ENCODE measurements at regions not wholly inside any gene's neighbourhood (a gene's known extent, or its start where the extent isn't known, plus 50 kb on each side); places are given as distances from the start of the nearest gene placed in this dataset.
"Not testable (repeated sequence)": the region's sequence is repeated elsewhere in the genome, so short reads cannot be mapped to it uniquely, and the experiment has no call there.

DNA sequence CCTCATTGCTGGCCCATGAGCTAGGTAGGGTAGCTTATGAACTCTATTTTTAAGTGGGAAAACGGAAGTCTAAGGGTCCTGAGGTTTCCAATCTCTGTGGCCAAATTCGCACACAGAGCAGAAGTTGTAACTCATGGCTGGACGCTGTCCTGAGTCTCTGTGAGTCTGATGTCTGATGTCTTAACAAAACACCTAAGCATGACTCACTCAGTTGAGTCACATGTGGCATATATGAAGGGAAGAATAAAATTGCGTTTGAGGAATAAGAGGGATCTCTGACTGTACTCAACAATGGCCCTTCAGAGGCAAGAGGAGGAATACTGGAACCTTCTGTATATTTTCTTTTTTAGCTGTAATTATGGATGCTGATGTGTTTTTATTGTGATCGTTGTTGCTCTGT, 569.7 kb downstream of the RIT2 start:
- DNase-seq (ENCODE audit: low read depth), result no peak

DNA sequence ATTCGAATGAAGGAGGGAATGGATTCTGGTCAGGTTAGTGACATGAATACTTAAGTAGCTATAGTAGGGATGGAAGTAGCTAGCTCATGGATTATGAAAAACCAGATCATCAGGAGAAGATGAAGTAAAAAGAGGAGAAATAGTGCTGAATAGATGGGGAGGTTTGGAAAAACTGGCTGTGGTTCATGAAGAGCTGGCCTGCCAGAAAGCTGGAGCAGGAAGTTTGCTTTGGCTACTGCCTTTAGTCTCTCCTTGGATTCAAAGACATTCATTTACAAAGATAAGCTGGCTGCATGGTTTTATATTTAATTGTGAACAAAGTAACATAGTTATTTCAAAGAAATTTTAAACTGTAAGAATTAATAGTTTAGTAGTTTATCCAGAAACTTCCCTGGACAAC, 567.0 kb downstream of the RIT2 start:
- DNase-seq (ENCODE audit: low read depth), result no peak

DNA sequence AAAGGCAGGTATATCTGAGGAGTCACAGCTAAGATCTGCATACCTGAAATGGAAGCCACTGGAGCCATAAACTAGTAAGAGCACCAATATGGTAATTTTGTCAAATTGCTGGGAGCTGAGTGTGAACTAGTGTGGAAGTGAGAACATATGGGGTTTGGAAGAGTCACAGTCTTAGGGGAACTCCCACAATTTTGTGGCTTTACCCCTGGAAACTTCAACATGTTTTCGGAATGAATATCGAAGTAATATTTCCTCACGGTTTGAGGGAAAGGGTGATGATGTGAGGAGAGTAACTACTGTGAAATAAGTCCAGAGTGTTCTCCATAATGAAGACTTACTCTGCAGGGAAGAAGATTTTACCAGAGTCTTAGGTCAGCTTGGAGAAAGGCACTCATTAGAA, 565.9 kb downstream of the RIT2 start:
- no peak for DNase-seq (ENCODE audit: low read depth)

DNA sequence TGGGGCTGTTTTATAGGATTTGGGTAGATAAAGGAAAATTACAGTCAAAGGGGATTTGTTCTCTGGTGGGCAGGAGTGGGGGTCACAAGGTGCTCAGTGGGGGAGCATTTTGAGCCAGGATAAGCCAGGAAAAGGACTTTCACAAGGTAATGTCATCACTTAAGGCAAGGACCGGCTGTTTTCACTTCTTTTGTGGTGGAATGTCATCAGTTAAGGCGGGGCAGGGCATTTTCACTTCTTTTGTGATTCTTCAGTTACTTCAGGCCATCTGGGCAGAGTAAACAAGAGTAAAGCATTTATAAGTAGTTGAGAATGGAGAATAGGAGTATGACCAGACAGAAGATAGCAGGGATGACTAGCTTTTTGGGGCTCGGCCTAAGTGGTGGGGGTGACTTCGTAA, 562.9 kb downstream of the RIT2 start:
- not testable (repeated sequence) for DNase-seq (ENCODE audit: low read depth)

DNA sequence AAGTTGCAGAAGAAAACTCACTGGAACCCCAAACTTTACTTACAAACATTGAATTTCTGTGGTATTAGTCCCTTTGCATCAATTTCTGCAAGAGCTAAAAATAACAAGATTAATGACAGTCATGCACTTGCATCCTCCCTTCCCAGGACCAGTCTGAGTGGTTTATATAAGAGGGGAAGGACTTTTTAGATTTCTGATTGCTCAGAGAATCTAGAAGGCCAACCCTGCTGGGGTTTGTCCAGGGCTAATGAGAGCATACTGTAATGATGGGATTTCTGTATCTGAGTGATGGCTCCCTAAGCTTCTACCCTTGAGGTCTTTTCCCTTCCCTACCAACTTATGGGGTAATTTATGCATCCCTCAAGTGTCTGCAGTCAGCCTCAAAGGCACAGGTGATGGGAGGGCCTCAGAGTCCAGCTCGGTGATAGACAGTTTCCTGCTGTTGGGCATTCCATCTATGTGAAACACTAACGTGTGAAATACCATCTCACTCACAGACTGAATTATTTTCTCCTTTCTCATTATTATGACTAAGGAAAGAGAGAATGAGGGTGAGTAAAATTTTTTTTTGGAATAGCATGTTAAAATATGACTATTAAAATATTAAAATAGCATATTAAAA, 556.3 kb downstream of the RIT2 start:
- DNase-seq (ENCODE audit: low read depth), result no peak

DNA sequence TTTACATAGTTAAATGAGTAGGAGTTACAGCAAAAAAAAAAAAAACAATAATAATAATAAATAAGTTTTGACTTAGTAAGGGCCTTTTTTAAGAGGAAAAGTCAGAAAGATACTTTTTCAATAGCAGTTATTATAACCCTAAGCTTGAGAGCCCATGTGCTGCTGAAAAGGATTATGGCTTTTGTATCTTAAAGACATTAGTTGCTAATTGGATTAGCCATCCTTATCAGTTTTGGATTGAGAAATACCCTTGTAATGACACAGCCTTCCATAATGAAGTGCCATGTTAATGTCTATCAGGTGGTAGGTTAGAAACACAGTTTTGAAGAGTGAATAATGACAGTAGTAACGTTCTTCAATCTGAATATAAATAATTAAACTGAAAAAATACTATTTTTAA, 554.0 kb downstream of the RIT2 start:
- DNase-seq (ENCODE audit: low read depth), result no peak

DNA sequence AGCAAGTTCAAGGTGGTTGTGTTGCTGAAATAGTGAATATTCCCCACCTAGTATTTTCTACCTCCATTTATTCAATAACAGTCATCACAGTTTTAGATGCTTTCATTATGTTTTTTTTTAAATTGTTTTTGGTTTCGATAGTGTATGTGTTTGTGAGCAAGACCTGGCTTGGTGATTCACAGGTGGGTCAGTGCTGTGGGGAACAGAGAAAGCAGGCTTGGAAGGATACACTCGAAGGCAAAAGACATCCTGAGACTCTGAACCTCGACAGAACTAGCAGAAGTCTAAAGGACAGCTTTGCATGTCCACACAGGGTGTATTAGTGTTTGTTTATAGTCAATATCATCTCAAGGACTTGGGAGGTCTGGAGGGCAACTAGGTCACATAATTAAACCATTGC, 551.5 kb downstream of the RIT2 start:
- no peak for DNase-seq (ENCODE audit: low read depth)

DNA sequence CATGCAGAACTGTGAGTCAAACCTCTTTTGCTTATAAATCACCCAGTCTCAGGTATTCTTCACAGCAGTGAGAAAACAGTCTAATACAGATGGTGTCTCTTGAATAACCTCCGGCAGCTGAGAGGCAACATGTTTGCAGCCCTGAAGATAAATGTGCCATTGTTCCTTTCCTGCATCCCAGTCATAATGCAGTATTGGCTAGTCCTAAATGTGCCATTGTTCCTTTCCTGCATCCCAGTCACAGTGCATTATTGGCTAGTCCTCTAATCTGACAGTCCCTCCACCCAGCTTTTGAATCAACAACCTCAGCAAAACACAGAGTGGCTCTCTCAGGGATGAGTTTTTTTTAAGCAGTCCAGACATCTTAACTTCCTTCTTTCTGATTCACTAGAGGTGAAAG, 550.7 kb downstream of the RIT2 start:
- DNase-seq (ENCODE audit: low read depth), result no peak

DNA sequence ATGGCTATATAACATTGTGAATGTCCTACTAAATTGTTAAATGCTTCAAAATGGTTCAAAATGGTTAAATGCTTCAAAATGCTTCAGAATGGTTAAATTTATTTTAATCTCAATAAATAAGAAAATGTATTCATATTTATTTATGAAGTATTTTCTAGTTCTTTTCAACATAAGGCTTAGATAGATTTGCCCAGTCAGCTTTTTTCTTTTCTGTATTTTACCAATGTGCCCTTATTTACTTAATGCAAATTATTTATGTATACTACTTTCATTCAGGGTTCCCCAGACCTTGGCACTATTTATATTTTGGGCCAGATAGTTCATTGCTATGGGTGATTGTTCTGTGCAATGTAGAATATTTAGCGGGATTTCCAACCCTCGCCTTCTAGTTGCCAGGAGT, 546.7 kb downstream of the RIT2 start:
- no peak for DNase-seq (ENCODE audit: low read depth)

DNA sequence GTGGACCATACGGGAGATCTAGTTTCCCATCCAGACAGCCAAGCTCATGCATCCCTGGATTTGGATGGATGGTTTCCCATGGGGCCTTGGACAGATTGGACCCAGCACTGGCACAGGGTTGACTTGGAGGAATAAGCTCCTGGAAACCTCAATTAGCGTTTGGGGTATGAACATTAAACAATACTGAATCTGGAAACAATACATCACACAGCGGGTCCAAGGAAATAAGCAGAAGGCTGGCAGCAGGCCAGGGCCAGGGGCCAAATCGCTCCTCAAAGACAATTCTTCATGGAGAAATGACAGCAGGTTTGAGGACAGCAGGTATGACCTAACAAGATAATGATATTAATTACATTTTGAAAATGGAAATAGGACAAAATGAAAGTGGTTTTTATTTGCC, 540.6 kb downstream of the RIT2 start:
- DNase-seq (ENCODE audit: low read depth), result no peak

DNA sequence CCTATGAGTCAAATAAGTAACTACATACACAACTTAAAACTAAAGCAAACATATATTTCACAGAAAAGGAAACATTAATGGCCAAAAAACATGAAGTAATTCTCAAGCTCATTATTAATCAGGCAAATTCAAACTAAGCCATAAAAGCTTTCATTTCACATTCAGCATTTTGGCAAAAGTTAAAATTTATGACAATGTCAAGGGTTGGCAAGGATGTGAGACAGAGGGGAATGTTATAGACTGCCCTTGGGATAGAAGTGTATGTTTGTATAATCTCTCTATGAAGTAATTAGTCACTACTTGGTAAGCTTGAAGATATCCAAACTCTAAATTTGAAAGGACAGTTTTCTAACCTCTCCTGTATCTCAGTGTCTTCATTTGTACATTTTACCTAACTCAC, 539.4 kb downstream of the RIT2 start:
- no peak for DNase-seq (ENCODE audit: low read depth)

DNA sequence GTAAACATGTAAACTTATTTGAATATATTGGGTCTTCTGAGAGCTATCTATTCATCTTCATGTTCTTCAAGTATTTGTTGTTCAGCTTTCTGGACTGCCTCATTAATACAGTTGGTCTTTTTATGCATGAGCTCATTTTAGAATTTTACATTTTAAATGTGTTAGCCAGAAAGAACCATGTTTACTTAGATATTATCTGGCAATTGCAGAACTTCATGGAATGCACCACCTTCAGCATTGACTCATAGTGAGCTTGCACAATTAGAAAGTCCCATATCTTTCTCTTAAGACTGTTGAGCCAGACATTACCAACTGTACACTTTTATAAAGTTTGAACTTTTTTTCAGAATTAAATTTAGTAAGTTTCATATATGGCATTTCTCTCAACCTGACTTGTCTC, 536.7 kb downstream of the RIT2 start:
- no peak for DNase-seq (ENCODE audit: low read depth)

DNA sequence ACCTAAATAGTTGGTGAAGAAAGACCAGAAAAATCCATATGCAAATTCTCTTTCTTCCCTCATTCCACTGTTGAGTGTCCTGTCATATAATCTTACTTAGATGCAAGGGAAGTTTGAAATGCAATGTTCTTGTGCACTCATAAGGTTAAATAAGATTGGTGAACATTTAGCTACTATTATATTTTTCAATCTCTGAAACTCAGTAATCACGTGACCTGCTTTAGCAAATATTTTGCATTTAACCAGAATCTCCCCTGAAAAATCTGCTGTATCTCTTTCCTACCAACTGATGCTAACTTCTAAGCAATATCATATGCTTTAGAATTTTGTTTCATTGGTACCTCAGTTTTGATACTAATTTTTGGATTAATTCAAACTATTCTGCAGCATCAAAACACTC, 533.2 kb downstream of the RIT2 start:
- no peak for DNase-seq (ENCODE audit: low read depth)

DNA sequence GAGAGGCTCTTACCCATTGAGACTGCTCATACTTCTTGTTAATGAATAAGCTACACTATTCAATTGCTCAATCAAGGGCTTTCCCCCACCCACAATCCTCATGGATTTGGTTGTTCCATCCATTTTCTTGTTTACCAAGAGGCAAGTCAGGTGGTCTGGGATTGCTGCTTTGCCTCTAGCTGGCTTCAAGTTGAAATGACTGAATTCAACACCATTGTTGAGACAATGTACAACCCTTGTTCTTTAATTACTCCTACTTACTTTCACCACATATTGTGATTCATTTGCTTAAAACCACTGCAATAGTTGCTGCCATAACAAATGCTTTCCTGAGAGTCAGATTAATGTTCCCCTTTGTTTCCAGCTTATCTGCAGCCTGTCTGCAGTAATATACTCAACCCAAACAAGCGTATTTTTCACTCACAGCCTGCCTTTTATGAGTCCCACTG, 532.2 kb downstream of the RIT2 start:
- DNase-seq (ENCODE audit: low read depth), result no peak

DNA sequence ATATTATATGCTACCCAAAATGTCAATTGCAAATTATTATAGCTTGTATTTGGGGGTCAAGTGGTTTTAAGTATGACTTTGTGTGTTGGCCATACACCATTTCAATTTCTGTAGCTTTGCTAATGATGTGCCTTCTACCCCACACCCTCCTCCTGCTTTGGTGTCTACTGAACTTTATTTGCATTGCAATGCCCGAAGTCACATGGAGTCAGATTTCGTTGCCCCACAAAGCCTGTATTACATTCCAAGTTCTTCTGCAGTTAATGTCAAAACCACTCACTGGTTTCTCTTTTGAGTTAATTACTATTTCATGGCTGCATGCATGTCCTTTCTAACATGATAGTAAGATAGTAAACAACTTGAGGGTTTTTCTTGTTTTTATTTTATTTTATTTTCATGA, 528.9 kb downstream of the RIT2 start:
- DNase-seq (ENCODE audit: low read depth), result no peak

DNA sequence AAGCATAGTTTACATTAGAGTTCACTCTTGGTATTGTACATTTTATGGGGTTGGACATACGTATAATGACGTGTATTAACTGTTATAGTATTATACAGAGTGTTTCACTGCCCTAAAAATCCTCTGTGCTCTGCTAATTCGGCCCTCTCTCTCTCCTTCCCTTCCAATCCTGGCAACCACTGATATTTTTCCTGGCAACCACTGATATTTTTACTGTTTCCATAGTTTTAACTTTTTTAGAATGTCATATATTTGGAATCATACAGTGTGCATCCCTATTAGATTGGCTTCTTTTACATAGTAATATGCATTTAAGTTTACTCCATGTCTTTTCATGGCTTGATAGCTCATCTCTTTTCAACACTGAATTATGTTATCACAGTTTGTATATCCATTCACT, 526.7 kb downstream of the RIT2 start:
- DNase-seq (ENCODE audit: low read depth), result no peak

DNA sequence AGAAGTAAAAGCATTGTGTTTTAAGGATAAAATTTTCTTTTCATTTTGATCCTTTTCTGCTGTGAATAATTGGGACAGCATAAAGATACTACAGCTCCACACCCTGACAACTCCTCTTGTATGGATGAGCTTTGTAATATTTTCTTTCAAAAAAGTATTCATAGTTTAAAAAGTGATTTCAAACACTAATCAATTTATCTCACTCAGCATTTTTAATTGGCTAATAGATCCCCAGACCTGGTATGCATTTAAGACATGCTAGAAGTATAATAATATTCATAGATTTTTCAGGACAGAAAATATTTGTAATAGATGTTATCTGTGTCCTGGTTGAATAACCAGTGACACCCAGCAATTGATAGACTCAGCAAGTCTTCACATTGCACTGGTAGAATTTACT, 510.7 kb downstream of the RIT2 start:
- DNase-seq (ENCODE audit: low read depth), result no peak

DNA sequence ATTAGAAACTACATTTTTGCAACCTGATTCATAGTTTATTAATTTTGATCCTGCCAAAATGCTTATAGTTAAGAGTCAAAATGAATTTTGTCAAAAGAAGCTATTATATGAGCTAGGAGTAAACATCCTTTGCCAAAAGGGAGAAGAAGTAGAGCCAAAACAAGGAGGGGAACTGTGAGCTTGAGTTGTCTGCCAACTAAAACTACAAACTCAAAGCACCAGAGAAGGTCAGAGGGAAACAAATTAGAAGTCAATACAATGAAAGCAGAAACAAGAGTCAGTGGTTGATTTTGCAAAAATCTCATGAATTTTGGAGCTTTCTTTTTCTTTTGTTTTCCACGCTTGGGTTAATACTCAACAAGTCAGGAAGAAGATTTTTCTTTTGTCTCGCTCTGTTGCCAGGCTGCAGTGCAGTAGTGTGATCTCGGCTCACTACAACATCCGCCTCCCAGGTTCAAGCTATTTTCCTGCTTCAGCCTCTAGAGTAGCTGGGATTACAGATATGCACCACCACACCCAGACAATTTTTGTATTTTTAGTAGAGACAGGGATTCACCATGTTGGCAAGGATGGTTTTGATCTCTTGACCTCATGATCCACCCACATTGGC, 508.5 kb downstream of the RIT2 start:
- DNase-seq (ENCODE audit: low read depth), result no peak

DNA sequence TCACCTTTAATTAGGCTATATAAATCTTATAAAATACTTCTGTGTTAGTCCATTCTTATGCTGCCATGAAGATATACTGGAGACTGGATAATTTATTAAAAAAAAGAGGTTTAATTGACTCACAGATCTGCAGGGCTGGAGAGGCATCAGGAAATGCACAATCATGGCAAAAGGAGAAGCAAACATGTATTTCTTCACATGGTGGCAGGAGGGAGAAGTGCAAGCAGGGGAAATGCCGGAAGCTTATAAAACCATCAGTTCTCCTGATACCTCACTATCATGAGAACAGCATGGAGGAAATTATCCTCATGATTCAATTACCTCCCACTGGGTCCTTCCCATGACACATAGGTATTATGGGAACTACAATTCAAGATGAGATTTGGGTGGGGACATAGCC, 504.4 kb downstream of the RIT2 start:
- DNase-seq (ENCODE audit: low read depth), result no peak

DNA sequence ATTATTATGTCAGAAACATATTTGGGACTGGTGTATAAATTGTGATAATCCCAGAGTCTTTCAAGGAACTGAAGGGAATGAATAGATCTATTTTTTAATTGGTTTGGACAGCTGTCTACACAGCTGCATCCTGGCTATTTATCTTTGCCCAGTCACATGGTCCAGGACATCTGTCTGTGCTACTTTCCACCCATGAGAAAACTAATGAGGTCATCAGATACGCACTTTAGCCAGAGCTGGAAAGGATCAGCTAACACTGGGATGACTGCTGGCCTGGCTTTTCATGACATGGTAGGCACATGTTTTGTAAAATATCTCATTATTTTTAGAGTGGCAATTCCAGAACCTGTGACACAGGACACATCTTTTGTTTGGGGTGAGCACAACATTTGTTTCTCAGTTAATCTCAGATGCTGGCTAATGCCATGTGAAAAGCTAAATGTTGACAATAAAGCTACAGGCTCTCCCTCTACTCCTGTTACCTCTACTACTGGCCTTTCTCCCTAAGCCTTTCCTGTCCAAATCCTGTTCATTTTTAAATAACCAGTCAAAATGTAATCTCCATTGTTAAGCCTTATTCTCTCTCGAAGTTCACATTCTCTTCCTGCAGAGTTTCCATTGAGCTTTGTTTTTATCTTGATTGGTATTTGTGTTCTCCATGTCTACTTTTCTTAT, 500.7 kb downstream of the RIT2 start:
- no peak for DNase-seq (ENCODE audit: low read depth)

DNA sequence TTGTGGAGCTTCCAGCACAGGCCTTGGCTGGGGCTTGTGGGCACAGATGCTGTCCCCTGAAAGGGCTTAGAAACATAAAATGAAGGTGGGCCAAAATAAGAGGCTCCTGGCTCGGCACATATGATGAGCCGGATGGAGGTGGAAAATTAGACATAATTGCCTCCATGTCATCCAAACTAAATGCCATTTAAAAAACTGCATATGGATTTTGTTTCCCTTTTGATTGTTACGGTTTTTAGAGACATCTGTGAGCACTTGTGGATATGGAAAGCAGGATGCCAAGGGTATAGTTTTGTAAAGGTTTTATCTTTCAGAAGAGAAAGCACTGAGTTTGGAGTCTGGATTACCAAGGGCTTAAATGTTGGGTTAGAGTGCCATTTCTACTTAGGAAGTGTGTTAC, 498.3 kb downstream of the RIT2 start:
- DNase-seq (ENCODE audit: low read depth), result no peak

DNA sequence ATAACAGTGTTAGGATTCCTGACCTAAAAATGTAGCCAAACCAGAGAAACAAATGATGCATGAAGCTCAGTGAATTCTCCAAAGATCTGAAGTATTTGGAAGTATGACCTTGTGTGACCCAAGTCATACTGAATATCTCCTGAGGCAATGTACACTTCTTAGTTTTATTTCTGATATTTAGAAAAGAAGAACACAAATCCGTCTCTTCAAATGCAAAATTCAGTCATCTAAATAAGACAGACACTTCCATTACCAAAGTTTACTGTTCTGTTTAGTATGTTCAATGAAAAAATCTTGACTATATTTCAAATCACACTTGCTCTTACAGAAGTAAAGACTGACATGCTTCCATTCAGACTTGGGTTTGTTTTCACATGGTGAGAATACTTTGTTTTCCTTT, 495.7 kb downstream of the RIT2 start:
- DNase-seq (ENCODE audit: low read depth), result no peak

DNA sequence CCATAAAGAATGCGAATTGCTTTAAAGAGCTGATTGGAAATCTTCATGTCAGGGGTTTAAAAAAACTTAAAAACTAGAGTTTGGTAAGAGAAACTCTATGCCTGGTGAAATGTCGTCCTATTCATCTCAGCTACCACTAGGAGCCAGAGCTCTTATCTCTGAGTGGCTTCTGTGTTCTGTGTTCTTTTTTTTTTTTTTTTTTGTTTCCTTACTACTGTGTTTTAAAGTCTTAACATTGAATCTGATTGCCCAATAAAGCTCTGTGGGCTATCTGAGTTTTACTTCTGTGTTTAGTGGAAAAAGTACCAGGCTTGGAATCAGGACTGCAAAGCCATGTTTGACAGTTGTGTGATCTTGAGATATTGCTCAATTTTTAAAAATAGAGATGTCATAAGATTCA, 494.8 kb downstream of the RIT2 start:
- DNase-seq (ENCODE audit: low read depth), result no peak

DNA sequence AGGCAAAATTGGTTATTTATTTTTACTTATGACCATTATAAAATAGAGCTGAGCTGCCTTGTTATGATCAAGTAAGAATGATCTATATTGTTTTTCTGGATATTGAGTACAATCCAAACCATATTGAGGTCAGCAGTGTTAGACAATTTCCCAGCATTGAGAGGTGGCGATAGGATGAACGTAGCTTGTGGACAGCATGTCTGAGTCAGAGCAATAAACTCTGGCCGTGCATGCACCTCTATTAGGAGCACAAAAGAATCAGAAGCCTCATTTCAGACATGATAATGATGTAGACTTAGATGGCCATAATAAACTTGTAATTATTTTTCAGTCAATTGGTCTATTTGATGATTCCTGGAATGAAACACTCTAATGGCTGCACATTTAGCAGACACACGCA, 491.6 kb downstream of the RIT2 start:
- no peak for DNase-seq (ENCODE audit: low read depth)

Measured in fibroblast of the conjunctiva (primary cell).